Mesothelial cell of epicardium (in vitro differentiated cells): ENCODE measurements at regions not wholly inside any gene's neighbourhood (a gene's known extent, or its start where the extent isn't known, plus 50 kb on each side); places are given as distances from the start of the nearest gene placed in this dataset.

Experiments used
- DNase-seq, 2 experiments: peaks; one replicate each; pipeline ENCODE4 v3.0.0; 2021; ENCODE audit warnings: low spot score in 2 of 2; ENCODE audit not compliant: unreplicated experiment in 2 of 2
- H3K27ac Mint-ChIP-seq: 2 replicates; pipeline ENCODE4 v1.8.0; 2021; ENCODE audit warnings: mixed read lengths
- H3K27me3 Mint-ChIP-seq: 2 replicates; pipeline ENCODE4 v1.8.0; 2021; ENCODE audit warnings: low read depth, mixed read lengths
- H3K36me3 Mint-ChIP-seq: 2 replicates; pipeline ENCODE4 v1.8.0; 2021; ENCODE audit warnings: mixed read lengths
- H3K4me1 Mint-ChIP-seq: 2 replicates; pipeline ENCODE4 v1.8.0; 2021; ENCODE audit warnings: mixed read lengths
- H3K4me3 Mint-ChIP-seq: 2 replicates; pipeline ENCODE4 v1.8.0; 2021; ENCODE audit warnings: mild to moderate bottlenecking, moderate library complexity, mixed read lengths
- H3K9me3 Mint-ChIP-seq: 2 replicates; pipeline ENCODE4 v1.8.0; 2021; ENCODE audit warnings: mixed read lengths
- TF ChIP-seq, protein P1 (sequence below): fragments of 200-600 bp; sonication (generic); IDR thresholded peaks from one replicate; pipeline ENCODE4 v1.5.0; 2021; ENCODE audit warnings: antibody characterized with exemption; ENCODE audit not compliant: unreplicated experiment

DNA sequence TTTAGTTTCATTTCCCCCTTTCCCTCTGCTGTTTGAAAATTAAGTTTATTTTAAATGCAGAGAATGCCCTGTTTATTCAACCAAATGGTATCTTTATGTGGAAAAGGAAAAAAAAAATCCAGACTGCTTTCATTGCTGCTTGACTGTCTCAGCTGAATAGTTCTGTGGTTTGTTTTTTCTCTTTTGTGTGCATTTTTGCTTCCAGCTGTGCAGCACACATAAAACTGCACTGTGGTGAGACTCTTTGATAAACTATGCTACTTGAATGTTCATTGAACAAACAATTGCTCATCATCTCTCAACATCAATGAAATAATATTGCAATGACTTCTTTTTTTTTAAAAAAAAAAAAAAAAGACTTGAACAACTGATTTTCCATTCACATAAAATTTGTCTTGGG lies 78.6 kb upstream of the GLI3 start:
- DNase-seq: no peak
- Mint-ChIP-seq H3K9me3 (peaks cover 32% of the 10 kb centered on the region), H3K4me1 (peaks cover 30% of the 10 kb centered on the region), H3K36me3 (peaks cover 16% of the 10 kb centered on the region), H3K27me3 (no peaks in the 10 kb centered on the region), H3K27ac (peak overlapping the region; percentile 51), H3K4me3 (no peak overlapping the region)
- TF ChIP-seq, protein P1, sequence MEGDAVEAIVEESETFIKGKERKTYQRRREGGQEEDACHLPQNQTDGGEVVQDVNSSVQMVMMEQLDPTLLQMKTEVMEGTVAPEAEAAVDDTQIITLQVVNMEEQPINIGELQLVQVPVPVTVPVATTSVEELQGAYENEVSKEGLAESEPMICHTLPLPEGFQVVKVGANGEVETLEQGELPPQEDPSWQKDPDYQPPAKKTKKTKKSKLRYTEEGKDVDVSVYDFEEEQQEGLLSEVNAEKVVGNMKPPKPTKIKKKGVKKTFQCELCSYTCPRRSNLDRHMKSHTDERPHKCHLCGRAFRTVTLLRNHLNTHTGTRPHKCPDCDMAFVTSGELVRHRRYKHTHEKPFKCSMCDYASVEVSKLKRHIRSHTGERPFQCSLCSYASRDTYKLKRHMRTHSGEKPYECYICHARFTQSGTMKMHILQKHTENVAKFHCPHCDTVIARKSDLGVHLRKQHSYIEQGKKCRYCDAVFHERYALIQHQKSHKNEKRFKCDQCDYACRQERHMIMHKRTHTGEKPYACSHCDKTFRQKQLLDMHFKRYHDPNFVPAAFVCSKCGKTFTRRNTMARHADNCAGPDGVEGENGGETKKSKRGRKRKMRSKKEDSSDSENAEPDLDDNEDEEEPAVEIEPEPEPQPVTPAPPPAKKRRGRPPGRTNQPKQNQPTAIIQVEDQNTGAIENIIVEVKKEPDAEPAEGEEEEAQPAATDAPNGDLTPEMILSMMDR: no peak

DNA sequence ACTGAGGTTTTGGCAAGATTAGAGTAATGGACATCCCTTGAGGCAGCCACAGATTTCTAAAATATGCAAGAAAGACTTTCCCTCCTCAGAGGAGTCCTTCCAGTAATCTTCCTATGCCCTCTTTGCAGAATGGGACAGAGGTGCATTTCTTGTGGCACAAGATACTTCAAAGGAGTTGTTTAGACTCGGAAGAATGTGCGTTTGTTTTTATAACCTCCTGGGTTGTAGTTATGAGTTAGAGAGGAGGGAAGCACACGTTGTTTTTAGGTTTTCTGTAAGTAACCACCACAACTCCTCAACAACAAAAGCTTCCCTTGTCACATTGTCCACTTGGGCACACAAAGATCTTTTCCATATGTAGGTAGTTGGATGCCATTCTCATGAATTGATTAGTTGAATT lies 78.1 kb upstream of the GLI3 start:
- TF ChIP-seq, protein P1: no peak
- H3K27me3 Mint-ChIP-seq: no peaks in the 10 kb centered on the region
- no peak overlapping the region for H3K4me3 Mint-ChIP-seq

DNA sequence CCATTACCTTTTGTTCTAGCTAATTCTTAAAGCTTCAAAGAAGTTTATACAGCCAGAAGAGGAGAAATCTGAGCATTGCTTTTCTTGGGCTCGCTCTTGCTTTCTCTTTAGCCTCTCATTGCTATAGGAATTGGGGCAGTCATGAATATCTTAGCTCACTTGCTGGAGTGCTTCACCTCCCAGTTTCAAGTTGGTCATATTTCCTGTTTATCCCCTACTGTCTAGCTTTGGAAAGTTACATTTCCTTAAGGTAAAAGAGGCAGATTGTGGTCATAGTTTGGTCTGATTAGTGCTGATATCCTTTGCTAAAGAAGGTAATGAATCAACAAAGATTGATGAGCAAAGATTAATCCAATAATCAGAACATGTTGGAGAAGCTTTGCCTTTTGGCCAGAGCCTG lies 77.7 kb upstream of the GLI3 start:
- no peaks in the 10 kb centered on the region for H3K27me3 Mint-ChIP-seq
- no peak overlapping the region for H3K4me3 Mint-ChIP-seq
- H3K36me3 Mint-ChIP-seq: peaks cover 16% of the 10 kb centered on the region
- no peak for DNase-seq
- peak overlapping the region; percentile 44 for H3K27ac Mint-ChIP-seq
- peaks cover 33% of the 10 kb centered on the region for H3K9me3 Mint-ChIP-seq
- TF ChIP-seq, protein P1: no peak
- peaks cover 22% of the 10 kb centered on the region for H3K4me1 Mint-ChIP-seq

More for the DNA sequence above, 78.1 kb upstream of the GLI3 start:
- DNase-seq: no peak
- Mint-ChIP-seq H3K4me1 (peaks cover 26% of the 10 kb centered on the region), H3K36me3 (peaks cover 16% of the 10 kb centered on the region), H3K9me3 (peaks cover 33% of the 10 kb centered on the region), H3K27ac (peak overlapping the region; percentile 51)

DNA sequence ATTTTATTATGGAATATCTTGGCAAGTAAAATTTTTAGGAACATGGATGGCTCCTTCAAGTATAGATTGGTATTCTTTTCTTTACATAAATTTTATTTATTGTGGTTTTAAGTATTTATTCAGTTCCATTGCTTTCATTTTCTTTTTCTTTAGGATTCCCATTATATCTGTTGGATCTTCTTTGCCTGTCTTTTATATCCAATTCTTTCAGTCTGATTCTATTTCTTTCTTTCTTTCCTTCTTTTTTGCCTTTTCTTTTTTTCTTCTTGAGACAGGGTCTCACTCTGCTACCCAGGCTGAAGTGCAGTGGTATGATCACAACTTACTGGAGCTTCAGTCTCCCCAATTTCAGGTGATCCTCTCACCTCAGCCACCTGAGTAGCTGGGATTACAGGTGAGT lies 74.2 kb upstream of the GLI3 start:
- H3K36me3 Mint-ChIP-seq: peaks cover 18% of the 10 kb centered on the region
- H3K4me3 Mint-ChIP-seq: no peak overlapping the region
- H3K27me3 Mint-ChIP-seq: no peaks in the 10 kb centered on the region
- TF ChIP-seq, protein P1: no peak
- no peak overlapping the region for H3K27ac Mint-ChIP-seq
- H3K9me3 Mint-ChIP-seq: peaks cover 40% of the 10 kb centered on the region
- no peak for DNase-seq
- peaks cover 17% of the 10 kb centered on the region for H3K4me1 Mint-ChIP-seq

DNA sequence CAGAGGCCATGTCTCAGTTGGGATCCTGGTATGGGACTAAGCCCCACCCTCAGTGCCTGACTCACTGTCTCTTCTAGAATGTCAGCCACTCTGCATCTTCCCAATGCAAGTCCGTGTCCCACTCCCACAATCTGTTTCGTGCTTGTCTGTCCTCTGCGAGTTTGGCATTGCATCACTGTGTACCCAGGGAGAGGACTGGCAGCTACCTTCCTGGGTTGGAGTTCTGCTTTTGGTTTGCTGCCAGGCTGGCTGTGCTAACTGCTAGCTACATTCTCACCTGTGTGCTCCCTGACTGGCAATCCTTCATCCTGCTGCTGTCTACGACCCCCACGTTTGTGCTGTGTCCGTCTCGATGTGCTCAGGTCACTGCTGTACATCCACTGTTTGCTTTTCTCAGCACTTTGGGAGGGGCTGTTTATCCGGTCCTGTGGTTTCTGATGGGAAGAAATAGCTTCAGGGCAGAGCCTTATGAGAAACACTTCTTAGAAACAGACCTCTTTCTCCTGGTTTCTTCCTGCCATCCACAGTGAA lies 56.0 kb upstream of the GLI3 start:
- no peaks in the 10 kb centered on the region for H3K27me3 Mint-ChIP-seq
- peaks cover 14% of the 10 kb centered on the region for H3K4me1 Mint-ChIP-seq
- H3K9me3 Mint-ChIP-seq: no peaks in the 10 kb centered on the region
- TF ChIP-seq, protein P1: no peak
- H3K4me3 Mint-ChIP-seq: no peak overlapping the region
- no peak overlapping the region for H3K27ac Mint-ChIP-seq
- no peaks in the 10 kb centered on the region for H3K36me3 Mint-ChIP-seq
- DNase-seq: no peak

DNA sequence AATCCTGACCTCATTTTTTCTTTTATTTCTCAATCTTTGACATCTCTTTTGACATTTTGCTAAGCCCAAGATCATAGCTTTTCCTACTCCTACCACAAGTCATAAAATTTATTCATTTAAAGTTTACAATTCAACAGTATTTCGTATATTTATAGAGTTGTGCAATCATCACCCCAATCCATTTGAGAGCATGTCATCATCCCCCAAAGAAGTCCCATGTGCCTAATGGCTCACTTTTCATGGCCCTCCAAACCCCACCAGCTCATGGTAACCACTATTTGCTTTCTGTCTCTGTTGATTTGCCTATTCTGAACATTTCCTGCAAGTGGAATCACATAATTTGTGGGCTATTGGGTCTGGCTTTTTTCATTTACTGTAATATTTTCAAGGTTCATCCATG lies 52.5 kb upstream of the GLI3 start:
- H3K4me3 Mint-ChIP-seq: no peak overlapping the region
- H3K36me3 Mint-ChIP-seq: no peaks in the 10 kb centered on the region
- H3K27ac Mint-ChIP-seq: no peak overlapping the region
- H3K4me1 Mint-ChIP-seq: peaks cover 21% of the 10 kb centered on the region
- TF ChIP-seq, protein P1: no peak
- no peaks in the 10 kb centered on the region for H3K9me3 Mint-ChIP-seq
- no peak for DNase-seq
- no peaks in the 10 kb centered on the region for H3K27me3 Mint-ChIP-seq
